ENCODE measurements at regions not wholly inside any gene's neighbourhood (a gene's known extent, or its start where the extent isn't known, plus 50 kb on each side); places are given as distances from the start of the nearest gene placed in this dataset.

DNA sequence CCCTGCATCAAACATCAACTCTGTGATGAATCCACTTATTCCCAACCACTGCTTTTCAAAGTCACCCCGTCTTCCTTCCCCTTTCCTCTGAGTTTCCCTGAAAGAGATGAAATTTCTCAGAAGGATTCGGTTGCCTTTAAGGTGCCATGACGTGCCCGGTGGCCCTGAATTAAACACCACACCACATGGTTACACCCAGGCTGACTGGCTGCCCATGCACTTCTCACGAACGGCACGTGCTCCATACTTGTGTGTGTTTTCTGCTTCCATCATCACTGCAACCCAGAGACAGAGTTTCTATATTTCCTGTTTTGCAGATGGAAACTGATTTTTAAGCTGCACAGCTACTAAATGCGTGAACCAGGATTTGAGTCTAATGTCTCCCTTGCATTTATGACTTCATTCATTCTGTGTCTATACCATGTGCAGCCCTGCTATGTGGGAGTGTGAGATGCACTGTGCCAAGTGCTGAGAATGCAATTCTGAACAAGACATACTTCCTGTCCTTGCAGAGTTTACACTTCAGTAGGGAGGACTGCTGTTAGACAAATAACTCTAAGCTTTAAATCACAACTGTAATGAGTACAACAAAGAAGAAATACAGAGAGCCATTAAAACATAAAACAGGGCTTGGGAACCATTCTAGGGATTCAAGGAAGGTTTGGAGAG lies 162.9 kb downstream of the NXNL2 start:
- TF ChIP-seq CTCF (IDR thresholded peaks at IDR 0.05; ENCODE audit: low read depth, low read length, missing control alignments) = no peak
- DNase-seq (ENCODE audit: extremely low read depth, low read depth) = no peak
- H3K4me3 ChIP-seq (replicated peaks; ENCODE audit: low read depth, low read length) = no peak overlapping the region

DNA sequence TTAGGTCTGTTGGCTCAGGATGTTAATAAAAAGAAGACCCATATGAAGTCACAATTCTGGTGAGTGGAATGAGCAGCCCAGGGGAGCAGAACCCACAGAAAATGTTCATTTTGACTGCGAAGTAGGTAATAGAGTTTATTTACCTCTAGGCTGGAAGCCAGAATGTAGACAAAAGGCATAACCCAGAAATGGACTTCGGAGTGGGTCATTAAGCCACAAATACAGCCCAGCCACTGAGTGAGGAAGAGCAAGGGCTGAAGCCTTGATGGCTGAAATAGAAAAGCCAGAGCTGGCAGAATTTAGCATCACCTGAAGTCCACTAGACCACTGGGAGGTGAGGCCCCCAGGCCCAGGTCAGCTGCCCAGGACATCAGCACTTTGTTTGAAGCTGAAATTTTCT lies 168.0 kb downstream of the NXNL2 start:
- no peak for DNase-seq (ENCODE audit: extremely low read depth, low read depth)
- H3K4me3 ChIP-seq (replicated peaks; ENCODE audit: low read depth, low read length) = no peak overlapping the region
- TF ChIP-seq CTCF (IDR thresholded peaks at IDR 0.05; ENCODE audit: low read depth, low read length, missing control alignments) = no peak

GRCh38 chr9:88706193-88707113 lies 171.5 kb downstream of the NXNL2 start:
- no peak for TF ChIP-seq CTCF (IDR thresholded peaks at IDR 0.05; ENCODE audit: low read depth, low read length, missing control alignments)
- no peak for DNase-seq (ENCODE audit: extremely low read depth, low read depth)
- no peak overlapping the region for H3K4me3 ChIP-seq (replicated peaks; ENCODE audit: low read depth, low read length)

DNA sequence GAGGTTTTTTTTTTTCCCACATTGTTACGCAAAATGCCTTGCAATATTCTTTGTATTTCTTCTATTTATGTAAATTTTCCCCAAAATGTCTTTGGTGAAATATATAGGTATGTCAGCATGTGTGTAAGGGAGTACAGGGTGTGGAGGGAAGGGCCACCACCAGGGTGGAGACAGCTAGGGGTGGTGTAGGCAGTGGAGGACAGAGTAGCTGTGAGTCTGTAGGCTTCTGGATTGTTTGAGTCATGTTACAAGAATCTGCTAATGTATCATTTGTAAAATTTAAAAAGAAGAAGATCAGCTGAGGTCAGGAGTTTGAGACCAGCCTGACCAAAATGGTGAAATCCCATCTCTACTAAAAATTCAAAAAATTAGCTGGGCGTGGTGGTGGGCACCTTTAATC lies 175.5 kb downstream of the NXNL2 start:
- no peak for TF ChIP-seq CTCF (IDR thresholded peaks at IDR 0.05; ENCODE audit: low read depth, low read length, missing control alignments)
- H3K4me3 ChIP-seq (replicated peaks; ENCODE audit: low read depth, low read length) = no peak overlapping the region
- no peak for DNase-seq (ENCODE audit: extremely low read depth, low read depth)

- no peak for TF ChIP-seq CTCF (IDR thresholded peaks at IDR 0.05; ENCODE audit: low read depth, low read length, missing control alignments)
- DNase-seq (ENCODE audit: extremely low read depth, low read depth) = no peak
- H3K4me3 ChIP-seq (replicated peaks; ENCODE audit: low read depth, low read length) = no peak overlapping the region
Observed at GRCh38 chr9:88711719-88712118, 176.7 kb downstream of the NXNL2 start.

DNA sequence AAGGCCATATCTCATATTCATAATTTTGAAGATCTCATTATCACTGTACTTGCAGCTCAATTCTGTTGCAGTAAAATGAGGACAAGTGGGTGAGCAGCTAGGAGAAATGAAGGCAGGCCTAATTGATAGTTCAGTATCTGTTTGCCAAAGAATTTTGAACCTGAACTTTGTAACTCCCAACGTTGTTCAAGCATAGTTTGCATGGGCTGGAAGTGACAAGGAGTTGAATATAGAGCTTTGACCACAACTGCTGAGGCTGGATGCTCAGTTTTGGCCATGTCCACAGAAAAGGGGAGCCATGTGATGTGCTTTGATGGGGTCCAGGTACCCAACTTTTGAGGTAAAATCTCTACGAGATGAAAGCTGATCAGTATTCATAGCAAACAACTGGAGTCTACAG lies 177.5 kb downstream of the NXNL2 start:
- H3K4me3 ChIP-seq (replicated peaks; ENCODE audit: low read depth, low read length) = no peak overlapping the region
- TF ChIP-seq CTCF (IDR thresholded peaks at IDR 0.05; ENCODE audit: low read depth, low read length, missing control alignments) = no peak
- no peak for DNase-seq (ENCODE audit: extremely low read depth, low read depth)

All from HFF-Myc (cell line).